ENCODE measurements at regions not wholly inside any gene's neighbourhood (a gene's known extent, or its start where the extent isn't known, plus 50 kb on each side); places are given as distances from the start of the nearest gene placed in this dataset.
A peak's percentile ranks its signal among the peaks of the same experiment; 100 is the strongest.

- Mint-ChIP-seq H3K4me3 (ENCODE audit: unreplicated experiment) (no peak overlapping the region), H3K9me3 (ENCODE audit: unreplicated experiment) (no peaks in the 10 kb centered on the region), H3K4me1 (ENCODE audit: insufficient read depth, unreplicated experiment) (peaks cover 5% of the 10 kb centered on the region), H3K27ac (ENCODE audit: low read depth, unreplicated experiment) (peak overlapping the region; percentile 61), H3K27me3 (ENCODE audit: insufficient read depth, unreplicated experiment) (no peaks in the 10 kb centered on the region), H3K36me3 (ENCODE audit: insufficient read depth, unreplicated experiment) (no peaks in the 10 kb centered on the region)
- intact Hi-C loops (cut with micrococcal nuclease): no loop called here
- ChIA-PET POLR2A (interaction anchor here (0.7 to 1.6 kb wide), 9 partner anchors 12 to 504 kb away, joined by 3 to 8 read pairs (median 4); partner anchors contain the start of gene UBL3), CTCF (interaction anchor here (1.0 to 1.7 kb wide), 4 partner anchors 31 to 225 kb away, joined by 3 to 7 read pairs (median 4); no protein-coding TSS in a partner anchor)
- no peak for TF ChIP-seq CTCF (IDR thresholded peaks at IDR 0.05; ENCODE audit: unreplicated experiment)
- no peak for DNase-seq (ENCODE audit: unreplicated experiment)
- BruUV-seq (replicated peaks): no TSS peak
Measured at GRCh38 chr13:30071969-30072817, 221.8 kb upstream of the UBL3 start.

GRCh38 chr13:30065181-30065580 is 214.8 kb upstream of the UBL3 start:
- BruUV-seq (replicated peaks): no TSS peak
- Mint-ChIP-seq H3K27me3 (ENCODE audit: insufficient read depth, unreplicated experiment) (peaks cover 7% of the 10 kb centered on the region), H3K27ac (ENCODE audit: low read depth, unreplicated experiment) (no peak overlapping the region), H3K4me1 (ENCODE audit: insufficient read depth, unreplicated experiment) (no peaks in the 10 kb centered on the region), H3K9me3 (ENCODE audit: unreplicated experiment) (no peaks in the 10 kb centered on the region), H3K36me3 (ENCODE audit: insufficient read depth, unreplicated experiment) (no peaks in the 10 kb centered on the region), H3K4me3 (ENCODE audit: unreplicated experiment) (no peak overlapping the region)
- ChIA-PET CTCF (interaction anchor here (0.7 kb wide), 1 partner anchor 106 kb away, joined by 3 read pairs; no protein-coding TSS in a partner anchor), POLR2A (no interaction called here)
- TF ChIP-seq CTCF (IDR thresholded peaks at IDR 0.05; ENCODE audit: unreplicated experiment): no peak
- intact Hi-C loops (cut with micrococcal nuclease): no loop called here
- no peak for DNase-seq (ENCODE audit: unreplicated experiment)

- TF ChIP-seq CTCF (IDR thresholded peaks at IDR 0.05; ENCODE audit: unreplicated experiment): no peak
- ChIA-PET POLR2A (no interaction called here), CTCF (interaction anchor here (0.9 kb wide), 1 partner anchor 10 kb away, joined by 3 read pairs; no protein-coding TSS in a partner anchor)
- DNase-seq (ENCODE audit: unreplicated experiment): no peak
- no peaks in the 10 kb centered on the region for H3K36me3 Mint-ChIP-seq (ENCODE audit: insufficient read depth, unreplicated experiment)
- no peak overlapping the region for H3K27ac Mint-ChIP-seq (ENCODE audit: low read depth, unreplicated experiment)
- H3K27me3 Mint-ChIP-seq (ENCODE audit: insufficient read depth, unreplicated experiment): peaks cover 18% of the 10 kb centered on the region
- H3K4me3 Mint-ChIP-seq (ENCODE audit: unreplicated experiment): no peak overlapping the region
- BruUV-seq (replicated peaks): no TSS peak
- intact Hi-C loops (cut with micrococcal nuclease): no loop called here
- no peaks in the 10 kb centered on the region for H3K9me3 Mint-ChIP-seq (ENCODE audit: unreplicated experiment)
- H3K4me1 Mint-ChIP-seq (ENCODE audit: insufficient read depth, unreplicated experiment): no peaks in the 10 kb centered on the region
Measured at GRCh38 chr13:30063892-30064291, 213.5 kb upstream of the UBL3 start.

- Mint-ChIP-seq H3K9me3 (ENCODE audit: unreplicated experiment) (no peaks in the 10 kb centered on the region), H3K27me3 (ENCODE audit: insufficient read depth, unreplicated experiment) (peaks cover 18% of the 10 kb centered on the region), H3K4me3 (ENCODE audit: unreplicated experiment) (no peak overlapping the region), H3K4me1 (ENCODE audit: insufficient read depth, unreplicated experiment) (no peaks in the 10 kb centered on the region), H3K27ac (ENCODE audit: low read depth, unreplicated experiment) (no peak overlapping the region), H3K36me3 (ENCODE audit: insufficient read depth, unreplicated experiment) (no peaks in the 10 kb centered on the region)
- intact Hi-C loops (cut with micrococcal nuclease): no loop called here
- no TSS peak for BruUV-seq (replicated peaks)
- no peak for TF ChIP-seq CTCF (IDR thresholded peaks at IDR 0.05; ENCODE audit: unreplicated experiment)
- DNase-seq (ENCODE audit: unreplicated experiment): no peak
- ChIA-PET CTCF (no interaction called here), POLR2A (interaction anchor here (1.1 kb wide), 1 partner anchor 216 kb away, joined by 4 read pairs; no protein-coding TSS in a partner anchor)
Measured at GRCh38 chr13:30061217-30061616, 210.8 kb upstream of the UBL3 start.

All from MCF 10A (cell line).